ENCODE measurements at regions not wholly inside any gene's neighbourhood (a gene's known extent, or its start where the extent isn't known, plus 50 kb on each side); places are given as distances from the start of the nearest gene placed in this dataset.

DNA sequence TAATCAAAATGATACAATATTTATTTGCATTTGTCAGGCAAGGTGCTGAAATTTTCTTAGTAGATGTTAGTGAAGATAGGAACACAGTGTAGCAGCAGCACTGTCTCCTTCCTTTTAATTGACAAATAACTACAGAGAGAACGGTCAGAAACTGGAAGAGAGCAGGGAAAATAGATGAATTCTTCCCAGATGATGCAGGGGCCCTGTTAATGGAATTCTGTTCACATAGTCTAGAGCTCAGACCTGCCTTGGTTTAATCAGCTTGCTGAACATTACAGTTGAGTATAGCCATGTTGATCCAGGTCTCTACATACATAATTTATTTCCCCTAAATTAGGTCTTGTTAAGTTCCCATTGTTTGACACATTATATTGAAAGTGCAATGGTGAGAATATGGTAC, 127.4 kb downstream of the SLC17A6 start:
- TF ChIP-seq FOXK2 (IDR thresholded peaks at IDR 0.05) (no peak), SP1 (IDR thresholded peaks at IDR 0.05) (no peak), FOXA1 (IDR thresholded peaks at IDR 0.05) (no peak)

Data from HEK293T (cell line).